ENCODE measurements at regions not wholly inside any gene's neighbourhood (a gene's known extent, or its start where the extent isn't known, plus 50 kb on each side); places are given as distances from the start of the nearest gene placed in this dataset.

- DNase-seq (ENCODE audit: low read depth in 3 of 3), result no peak
These were observed 755.7 kb upstream of the ALCAM start for GRCh38 chr3:104610730-104611652.

DNA sequence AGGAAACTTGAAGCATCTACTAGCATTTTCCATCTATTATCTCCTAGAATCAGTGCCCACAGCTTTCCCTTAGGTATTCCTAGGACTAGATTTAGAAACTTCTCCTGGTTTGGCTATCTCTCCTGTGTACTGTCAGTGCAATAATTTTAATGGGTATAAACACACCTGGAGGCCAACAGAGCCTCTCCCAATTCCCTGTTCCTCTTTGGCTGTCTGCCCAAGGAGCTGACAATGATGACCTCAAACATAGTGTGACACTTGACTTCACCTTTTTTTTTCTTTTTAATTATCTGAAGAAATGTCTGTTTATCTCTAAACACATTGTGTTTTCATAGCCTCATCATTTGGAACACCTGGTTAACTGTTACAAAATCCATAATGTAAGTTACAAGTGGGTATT, 754.5 kb upstream of the ALCAM start:
- no peak for DNase-seq (ENCODE audit: low read depth in 3 of 3)

GRCh38 chr3:104614564-104614963, 752.1 kb upstream of the ALCAM start:
- no peak for DNase-seq (ENCODE audit: low read depth in 3 of 3)

GRCh38 chr3:104628185-104628789, 738.4 kb upstream of the ALCAM start:
- no peak for DNase-seq (ENCODE audit: low read depth in 3 of 3)

- DNase-seq (ENCODE audit: low read depth in 3 of 3), result no peak
These were observed 737.7 kb upstream of the ALCAM start for GRCh38 chr3:104629038-104629437.

DNA sequence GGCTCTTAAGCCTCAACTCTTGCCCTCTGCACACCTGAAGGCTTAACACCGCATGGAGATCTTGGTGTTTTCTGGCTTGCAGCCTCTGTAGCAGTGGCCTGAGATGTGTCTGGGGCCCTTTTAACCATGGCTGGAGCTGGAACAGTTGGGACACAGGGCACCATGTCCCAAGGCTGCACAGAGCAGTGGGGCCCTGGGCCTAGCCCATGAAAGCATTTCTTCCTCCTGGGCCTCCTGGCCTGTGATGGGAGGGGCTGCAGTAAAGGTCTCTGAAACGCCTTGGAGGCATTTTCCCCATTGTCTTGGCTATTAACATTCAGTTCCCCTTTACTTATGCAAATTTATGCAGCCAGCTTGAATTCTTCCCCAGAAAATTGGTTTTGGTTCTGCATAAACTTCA, 735.5 kb upstream of the ALCAM start:
- DNase-seq (ENCODE audit: low read depth in 3 of 3), result no peak

- no peak for DNase-seq (ENCODE audit: low read depth in 3 of 3)
These were observed 734.2 kb upstream of the ALCAM start for GRCh38 chr3:104632521-104632920.

DNA sequence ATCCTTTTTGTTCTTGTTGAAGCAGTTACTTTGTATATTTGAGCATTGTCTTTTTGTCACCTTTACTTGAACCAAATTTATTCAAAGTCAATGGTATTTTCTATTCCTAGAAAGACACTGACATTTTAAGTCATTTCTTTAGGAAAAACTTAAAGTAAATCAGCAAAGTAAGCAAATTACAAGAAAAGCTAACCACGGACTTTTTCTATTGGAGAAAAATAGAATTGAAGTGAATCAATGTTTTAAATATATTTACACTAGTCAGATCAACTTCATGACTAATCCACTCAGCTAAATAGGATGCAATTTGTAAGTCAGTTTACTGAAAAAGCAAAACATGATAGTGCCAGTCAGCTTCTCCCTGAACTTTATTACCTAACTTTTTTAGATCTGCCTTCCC, 733.8 kb upstream of the ALCAM start:
- DNase-seq (ENCODE audit: low read depth in 3 of 3), result no peak

GRCh38 chr3:104635872-104636580, 730.7 kb upstream of the ALCAM start:
- no peak for DNase-seq (ENCODE audit: low read depth in 3 of 3)

DNA sequence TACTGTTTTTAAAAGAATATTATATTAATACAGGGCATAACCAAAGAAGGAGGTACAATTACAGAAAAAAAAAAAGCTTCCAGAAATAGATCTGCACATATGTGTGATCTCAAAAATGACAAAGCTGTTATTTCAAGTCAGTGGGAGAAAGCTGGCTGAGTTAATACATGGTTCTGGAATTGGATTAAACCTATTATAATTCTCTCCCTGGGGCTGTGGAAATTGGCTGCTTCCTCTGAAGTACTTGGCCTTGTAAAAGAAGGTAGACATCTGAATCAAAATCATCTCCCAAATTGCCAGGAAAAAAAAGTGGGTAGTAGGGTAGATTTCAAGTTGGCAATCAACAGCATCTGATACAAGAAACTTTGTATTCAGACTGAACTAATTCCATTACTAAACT, 723.9 kb upstream of the ALCAM start:
- no peak for DNase-seq (ENCODE audit: low read depth in 3 of 3)

GRCh38 chr3:104646196-104646595, 720.5 kb upstream of the ALCAM start:
- DNase-seq (ENCODE audit: low read depth in 3 of 3), result no peak

DNA sequence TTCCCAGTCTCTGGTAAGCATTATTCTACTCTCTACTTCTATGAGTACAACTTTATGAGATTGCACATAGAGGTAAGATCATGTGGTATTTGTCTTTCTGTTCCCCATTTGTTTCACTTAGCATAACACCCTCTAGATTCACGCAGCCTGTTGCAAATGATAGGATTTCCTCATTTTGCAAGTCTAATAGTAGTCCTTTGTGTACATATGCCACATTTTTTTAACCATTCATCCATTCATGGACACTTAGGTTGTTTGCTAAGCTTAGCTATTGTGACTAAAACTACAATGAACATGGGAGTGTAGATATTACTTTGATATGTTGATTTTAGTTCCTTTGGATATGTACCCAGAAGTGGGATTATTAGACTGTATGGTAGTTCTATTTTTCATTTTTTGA, 717.9 kb upstream of the ALCAM start:
- DNase-seq (ENCODE audit: low read depth in 3 of 3), result no peak

DNA sequence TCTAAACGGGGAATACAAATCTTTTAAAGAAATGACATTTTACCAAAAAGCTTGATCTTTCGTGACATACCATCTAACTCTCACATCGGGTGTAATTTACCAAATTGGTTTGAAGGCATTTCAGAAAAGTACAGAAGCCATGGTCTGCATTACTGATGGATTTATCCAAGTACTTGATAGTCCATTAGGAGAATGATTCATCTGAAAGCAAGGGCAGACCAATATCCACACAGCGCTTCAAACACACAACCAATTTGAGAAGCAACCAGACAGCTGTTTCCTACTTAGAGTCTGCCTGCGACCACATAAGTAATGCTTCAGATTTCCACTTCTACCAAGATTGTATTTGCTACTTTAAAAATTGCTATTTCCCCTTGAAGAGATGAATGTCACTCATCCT, 697.6 kb upstream of the ALCAM start:
- no peak for DNase-seq (ENCODE audit: low read depth in 3 of 3)

DNA sequence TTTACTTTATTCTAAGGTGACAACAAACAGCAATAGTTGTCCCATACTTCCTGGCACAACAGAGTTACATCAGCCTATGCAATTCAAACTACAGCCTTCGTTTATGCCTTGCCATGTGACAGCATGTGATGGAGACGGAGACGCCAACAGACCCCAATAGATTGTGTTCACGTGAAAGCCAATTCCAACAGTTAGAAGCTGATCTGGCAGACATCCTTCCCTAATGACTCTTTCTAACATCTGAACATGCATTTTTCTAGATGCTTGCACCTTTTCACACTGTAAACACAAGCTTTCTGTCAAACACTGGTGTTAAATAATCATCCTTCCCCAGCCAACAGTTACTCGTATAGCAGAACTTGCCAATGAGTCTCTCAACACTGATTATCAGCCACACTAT, 694.4 kb upstream of the ALCAM start:
- DNase-seq (ENCODE audit: low read depth in 3 of 3), result no peak

DNA sequence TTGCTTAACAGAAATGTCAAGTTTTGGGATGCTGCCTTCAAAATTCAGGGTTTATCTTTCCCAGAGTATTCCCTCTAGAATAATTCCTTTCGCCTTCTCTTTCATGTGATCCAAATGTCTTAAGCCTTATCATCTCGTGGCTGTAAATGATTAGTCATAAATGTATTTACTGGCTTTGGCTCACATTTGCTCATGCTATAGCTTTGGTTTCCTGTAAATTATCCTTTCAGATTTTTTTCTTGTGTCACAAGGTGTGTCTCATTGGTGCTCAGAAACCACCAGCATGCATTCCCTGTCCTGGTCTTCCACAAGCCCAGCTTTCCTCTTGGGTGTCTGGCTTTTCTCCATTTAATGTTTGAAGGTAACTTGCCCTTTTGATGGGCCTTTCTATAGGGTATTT, 692.7 kb upstream of the ALCAM start:
- no peak for DNase-seq (ENCODE audit: low read depth in 3 of 3)

- DNase-seq (ENCODE audit: low read depth in 3 of 3), result no peak
These were observed 690.5 kb upstream of the ALCAM start for GRCh38 chr3:104676241-104676640.

- no peak for DNase-seq (ENCODE audit: low read depth in 3 of 3)
These were observed 688.8 kb upstream of the ALCAM start for GRCh38 chr3:104677932-104678331.

GRCh38 chr3:104685492-104685891, 681.2 kb upstream of the ALCAM start:
- DNase-seq (ENCODE audit: low read depth in 3 of 3), result no peak

GRCh38 chr3:104687362-104687761, 679.3 kb upstream of the ALCAM start:
- no peak for DNase-seq (ENCODE audit: low read depth in 3 of 3)

- DNase-seq (ENCODE audit: low read depth in 3 of 3), result no peak
These were observed 670.2 kb upstream of the ALCAM start for GRCh38 chr3:104696470-104696869.

DNA sequence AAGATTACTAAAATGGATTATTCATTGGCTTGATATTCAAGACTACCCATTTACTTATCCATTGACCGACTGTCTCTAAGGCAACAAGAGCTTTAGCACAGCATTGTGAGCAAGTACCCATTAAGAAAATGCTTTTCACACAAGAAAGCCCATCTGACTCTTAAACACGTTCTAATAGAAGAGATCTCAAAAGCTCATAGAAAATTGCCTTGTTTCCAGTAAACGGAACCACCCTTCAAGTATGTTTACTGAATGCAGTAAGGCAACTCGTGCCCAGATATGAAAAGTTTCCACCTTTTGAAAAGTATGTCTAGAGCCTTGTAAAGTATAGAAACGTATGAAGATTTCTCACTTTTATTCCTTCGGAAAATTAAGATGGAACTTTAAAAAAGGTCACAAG, 655.3 kb upstream of the ALCAM start:
- no peak for DNase-seq (ENCODE audit: low read depth in 3 of 3)

GRCh38 chr3:104715972-104716371, 650.7 kb upstream of the ALCAM start:
- no peak for DNase-seq (ENCODE audit: low read depth in 3 of 3)

- DNase-seq (ENCODE audit: low read depth in 3 of 3), result no peak
These were observed 648.9 kb upstream of the ALCAM start for GRCh38 chr3:104717828-104718196.

Data from stimulated activated CD4-positive, alpha-beta T cell treated with anti-CD3 and anti-CD28 coated beads, TNF-alpha, amount 100 ng/mL, for 48 hours (primary cell).